GM18511 (cell line): ENCODE measurements at regions not wholly inside any gene's neighbourhood (a gene's known extent, or its start where the extent isn't known, plus 50 kb on each side); places are given as distances from the start of the nearest gene placed in this dataset.
A peak's percentile ranks its signal among the peaks of the same experiment; 100 is the strongest.

Experiments used
- ATAC-seq: cut with Tn5 transposase; IDR thresholded peaks from one replicate; pipeline ENCODE4 v1.9.1; 2021; ENCODE audit warnings: mild to moderate bottlenecking, moderate library complexity; ENCODE audit not compliant: unreplicated experiment

DNA sequence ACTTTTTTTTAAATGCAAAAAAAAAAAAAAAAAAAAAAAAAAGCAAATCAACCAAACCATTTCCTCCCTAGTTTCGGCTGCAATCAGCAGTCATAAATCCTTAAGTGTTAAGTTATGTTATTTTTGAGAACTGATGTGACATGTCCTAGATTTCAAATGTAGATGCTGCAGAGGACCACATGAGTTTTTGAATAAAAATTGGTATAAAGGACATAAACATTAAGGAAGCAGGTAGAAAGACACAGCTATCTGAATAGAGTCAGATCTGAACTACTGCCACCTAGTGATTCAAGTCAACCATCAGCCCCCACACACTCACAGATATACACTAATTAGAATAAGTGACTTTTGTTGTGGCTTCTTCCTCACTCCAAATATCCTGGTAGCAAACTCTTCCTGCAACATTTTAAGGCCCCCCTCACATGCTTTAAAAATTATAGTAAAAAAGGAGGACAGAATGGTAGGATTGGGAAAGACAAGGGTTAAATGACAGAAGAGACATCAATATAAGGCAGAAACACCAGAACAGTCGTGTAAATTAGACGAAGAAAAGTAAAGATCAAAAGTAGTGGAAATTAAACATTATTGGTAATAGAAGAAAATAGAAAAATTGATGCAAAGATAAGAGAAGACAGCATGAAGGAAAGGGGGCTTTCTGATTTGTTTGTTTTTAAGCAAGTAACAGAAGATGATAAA, 394.5 kb upstream of the ATP2B1 start:
- peak; percentile 87 for ATAC-seq

DNA sequence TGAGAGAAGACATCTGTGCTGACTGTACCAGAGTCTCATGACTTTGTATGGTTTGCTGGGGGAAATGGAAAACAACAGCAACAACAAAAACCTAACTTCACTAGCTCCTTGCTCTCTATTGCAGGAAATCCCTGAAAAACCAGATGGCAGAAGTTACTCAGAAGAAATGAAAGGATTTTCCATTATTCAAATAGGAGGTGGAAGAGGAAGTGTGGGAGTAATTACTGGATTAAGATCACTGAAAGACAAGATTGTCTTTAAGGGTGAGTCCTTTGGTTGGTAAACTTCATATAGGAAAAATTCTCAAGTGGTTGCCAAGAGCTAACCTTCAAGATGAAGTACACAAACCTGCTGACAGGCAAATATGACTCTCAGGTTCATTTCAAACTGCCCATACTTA, 391.9 kb upstream of the ATP2B1 start:
- no peak for ATAC-seq

DNA sequence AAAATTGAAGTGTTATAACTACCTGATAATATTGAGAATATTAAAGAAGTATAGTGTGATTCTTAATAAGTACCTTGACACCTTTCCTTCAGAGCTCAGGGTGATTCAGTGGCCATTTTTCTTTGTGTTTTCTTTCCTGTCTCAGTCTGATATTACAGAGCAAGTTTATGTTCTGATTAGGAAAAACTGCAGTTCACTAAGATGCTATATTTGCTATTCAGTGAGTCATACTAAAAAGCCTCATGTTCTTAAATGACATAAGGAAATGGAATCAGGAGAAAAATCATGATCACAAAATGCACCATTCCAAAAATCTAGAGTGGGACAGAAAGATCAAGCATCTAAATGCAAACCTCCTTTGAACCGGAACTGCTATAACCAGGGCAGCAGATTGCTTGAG, 390.6 kb upstream of the ATP2B1 start:
- ATAC-seq: no peak

DNA sequence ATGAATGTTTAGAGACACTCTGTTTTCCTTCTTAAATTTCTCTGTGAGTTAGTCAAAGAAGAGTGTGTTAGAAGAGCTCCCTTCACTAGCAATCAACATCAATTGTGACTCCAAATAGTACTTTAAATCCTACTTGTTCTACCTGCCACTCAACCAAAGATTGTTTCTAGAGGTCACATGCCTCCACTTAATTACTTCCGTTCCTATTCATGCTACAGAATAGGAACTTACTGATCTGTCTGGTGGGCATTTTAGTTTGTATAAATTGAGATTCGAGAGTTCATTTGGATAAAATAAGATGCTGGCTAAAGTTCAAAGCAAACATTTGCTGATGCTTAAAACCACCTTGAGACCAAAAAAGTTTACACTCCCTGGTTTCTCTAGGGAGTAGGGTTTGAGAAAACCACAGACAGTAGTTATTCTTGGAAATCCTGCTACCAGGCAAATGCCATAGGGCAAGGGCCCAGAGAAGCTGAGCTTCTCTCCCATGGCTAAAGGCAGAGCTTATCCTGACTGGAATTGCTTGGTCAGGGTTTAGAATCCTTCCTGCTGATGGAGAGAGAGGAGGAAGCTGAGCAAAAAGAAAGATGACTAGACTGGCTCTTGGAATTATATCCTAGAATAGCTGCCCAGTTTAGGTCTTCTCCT, 389.6 kb upstream of the ATP2B1 start:
- no peak for ATAC-seq

DNA sequence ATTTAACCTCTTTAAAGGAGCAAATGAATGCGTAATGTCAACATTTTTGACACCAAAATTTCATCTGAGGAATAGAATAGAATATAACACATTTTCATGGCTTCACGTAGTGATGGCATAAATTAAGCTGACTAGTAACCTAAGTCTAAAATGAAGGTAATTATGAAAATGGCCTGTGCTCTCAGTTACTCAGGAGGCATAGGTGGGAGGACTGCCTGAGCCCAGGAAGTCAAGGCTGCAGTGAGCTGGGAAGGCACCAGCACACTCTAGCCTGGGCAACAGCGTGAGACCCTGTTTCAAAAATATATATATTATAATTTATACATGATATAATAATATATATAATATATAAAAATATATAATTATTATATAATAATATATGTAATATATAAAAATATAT, 383.2 kb upstream of the ATP2B1 start:
- no peak for ATAC-seq

DNA sequence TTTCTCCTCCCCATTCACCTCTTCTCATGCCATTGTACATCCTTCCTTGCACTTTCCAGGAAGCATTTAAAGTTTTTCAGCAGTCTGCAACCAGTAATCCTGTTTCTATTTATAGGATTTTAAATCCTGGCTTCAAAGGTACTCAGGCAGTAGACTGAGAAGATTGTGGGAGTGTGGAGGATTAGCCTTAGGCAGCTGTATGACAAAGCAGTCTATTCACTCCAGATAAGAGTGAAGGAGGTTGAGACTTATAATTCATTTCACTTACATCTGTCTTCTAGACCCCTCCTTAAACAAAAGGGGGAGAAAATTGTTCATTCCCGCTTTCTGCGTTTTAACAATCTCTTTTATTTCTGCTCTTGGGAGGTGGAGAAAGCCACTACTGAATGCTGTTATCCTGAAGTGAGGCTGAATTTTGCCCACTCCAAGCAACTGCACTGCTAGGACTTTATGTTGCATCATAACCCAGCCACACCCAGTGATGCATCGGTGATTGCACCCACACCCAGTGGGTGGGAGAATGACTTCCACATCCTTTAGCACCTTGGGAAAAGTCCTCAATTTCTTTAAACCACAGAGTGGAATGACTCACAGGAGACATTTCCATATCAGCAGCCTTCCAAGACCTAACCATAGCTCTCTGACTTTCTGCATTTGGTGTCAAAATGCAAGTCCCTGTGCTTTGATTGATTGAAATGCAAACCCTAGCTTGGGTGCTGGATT, 382.5 kb upstream of the ATP2B1 start:
- no peak for ATAC-seq

DNA sequence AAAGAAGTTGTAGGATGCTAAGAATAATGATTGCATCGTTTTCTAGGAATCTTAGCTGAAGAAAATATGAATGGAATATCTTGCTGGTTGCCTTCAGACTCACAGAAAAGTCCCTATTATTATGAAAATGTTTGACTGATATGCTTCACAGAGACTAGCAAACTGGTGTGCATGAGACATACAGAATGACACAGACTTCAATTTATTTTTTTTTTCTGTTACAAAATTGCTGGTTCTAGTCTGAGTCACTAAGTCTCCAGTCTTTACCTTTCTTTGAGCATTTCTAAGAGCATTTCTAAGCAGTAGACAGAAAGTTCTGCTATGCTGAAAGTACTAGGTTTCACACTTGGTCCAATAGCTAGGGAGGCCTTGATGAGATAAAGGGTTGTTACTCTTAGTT, 377.6 kb upstream of the ATP2B1 start:
- ATAC-seq: no peak

DNA sequence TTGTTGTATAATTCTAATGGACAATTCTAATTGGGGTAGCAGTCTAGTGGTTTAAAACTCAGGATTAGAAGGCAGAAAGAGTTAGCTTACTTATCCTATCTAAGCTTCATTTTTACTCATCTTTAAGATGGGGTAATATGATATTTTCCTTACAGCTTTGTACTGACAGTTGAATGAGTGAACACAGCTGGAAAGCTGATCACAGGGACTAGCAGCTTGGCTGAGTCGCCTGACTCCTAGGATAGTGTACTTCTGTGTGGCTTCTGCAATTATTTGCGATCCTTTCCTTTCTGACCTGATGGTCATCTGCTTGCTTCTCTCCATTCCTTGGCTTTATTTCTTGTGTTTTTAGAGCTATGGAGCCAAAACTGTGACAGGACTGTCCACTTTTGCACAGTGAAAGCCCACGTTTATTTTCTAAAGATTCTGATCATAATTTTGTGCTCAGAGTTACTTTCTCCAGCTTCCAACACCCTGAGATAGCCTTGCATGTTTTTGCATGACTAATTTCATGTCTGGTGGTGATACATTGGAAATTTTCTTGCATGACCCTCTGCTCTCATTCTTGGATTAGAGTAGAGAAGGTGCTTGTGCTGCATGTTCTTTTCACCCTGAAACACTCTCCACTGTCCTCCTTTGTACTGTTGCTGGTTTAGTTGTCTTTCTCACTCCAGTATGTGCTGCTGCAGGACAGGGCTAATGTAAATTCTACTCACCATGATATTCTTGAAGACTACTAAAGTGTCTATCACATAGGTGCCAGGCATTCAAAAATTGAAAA, 377.0 kb upstream of the ATP2B1 start:
- no peak for ATAC-seq

DNA sequence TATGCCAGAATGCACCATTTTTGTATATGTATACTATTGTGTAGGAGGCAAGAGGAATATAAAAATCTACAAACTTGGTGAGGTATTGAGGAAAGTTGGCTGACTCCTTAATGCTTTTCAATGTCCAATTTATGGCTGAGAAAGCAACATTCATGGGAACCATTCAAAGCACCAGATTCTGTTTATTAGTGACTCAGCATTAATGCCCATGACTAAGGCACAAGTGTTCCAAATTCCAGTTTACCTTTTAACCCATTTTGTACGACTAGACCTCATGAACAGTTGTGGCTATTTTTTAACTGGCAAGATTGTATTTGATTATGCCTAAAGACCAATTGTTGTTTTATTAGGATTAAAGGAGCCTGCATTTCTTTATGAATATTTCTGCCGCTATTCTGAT, 375.4 kb upstream of the ATP2B1 start:
- no peak for ATAC-seq

DNA sequence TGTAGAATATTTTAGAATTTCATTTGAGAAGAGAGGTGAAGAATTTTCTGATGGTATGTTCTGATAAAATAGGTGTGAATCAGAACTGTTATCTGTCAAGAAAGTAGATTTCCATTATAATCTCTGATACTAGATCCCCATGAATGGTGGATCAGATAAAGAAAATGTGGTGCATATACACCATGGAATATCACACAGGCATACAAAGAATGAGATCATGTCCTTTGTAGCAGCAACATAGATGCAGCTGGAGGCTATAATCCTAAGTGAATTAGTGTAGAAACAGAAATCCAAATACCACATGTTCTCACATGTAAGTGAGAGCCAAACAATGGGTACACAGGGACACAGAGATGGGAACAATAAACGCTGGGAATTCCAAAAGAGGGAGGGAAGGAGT, 372.0 kb upstream of the ATP2B1 start:
- ATAC-seq: no peak

DNA sequence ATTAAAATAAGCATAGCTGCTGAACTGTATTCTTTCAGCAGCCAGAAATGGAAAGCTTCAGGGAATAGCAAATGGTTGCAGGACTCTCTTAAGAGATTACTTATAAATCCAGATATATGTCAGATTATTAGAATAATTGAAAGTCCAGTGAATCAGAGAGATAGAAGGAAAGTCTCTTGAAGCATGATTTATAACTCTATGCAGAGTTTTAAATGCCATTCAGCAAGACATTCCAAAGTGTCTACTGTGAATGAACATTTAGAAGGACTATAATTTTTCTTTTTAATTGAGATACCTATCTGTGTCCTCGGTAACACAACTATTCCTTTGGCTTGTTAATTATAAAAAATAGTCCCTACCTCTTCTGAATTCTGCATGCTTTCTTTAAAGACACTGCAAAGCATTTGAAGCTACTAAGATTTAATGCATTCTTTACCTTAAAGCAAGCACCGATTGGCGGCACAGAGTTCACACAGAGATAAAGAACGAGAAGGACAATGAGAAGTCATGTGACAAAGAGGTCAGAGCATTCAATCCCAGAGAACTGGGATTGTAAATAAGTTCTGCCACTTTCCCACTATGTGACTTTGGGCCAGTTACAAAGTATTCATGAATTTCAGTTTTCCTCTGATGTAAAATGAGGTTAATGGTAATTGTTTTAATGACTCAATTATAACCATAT, 371.0 kb upstream of the ATP2B1 start:
- no peak for ATAC-seq

DNA sequence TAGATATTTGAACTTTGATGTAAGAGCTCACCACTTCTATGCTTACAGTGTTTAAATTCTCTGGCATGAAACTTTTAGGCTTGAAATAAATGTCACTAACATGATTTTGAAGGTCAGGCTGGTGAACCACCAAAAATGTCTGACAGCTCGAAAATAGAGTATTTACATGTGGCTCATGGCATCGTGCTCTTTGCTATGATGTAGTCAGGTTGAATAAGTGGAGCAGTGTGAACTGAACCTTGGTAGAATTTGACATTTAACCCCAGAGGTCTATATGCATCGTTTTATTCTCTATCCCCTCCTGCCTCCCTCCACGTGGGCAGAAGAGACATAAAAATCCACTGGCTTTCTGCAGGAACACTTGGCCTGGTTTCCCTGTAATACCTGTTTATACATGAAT, 369.7 kb upstream of the ATP2B1 start:
- ATAC-seq: no peak

DNA sequence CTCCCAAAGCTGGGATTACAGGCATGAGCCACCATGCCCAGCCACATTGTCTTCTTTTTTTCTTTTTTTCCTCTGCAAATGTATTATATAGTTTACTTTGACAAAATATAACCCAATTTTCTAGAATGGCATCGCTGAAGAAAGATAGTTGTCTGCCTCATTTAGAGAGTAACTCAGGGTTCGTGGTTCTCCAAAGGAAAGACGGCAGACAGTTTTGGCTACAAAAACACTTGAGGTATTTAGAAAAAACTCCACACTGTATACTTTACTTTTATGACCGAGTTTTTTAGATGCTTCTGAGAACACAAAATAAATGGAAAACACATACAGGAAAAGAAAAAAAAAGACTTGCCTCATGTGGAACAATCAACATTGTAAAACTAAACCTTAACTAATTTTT, 369.1 kb upstream of the ATP2B1 start:
- no peak for ATAC-seq

DNA sequence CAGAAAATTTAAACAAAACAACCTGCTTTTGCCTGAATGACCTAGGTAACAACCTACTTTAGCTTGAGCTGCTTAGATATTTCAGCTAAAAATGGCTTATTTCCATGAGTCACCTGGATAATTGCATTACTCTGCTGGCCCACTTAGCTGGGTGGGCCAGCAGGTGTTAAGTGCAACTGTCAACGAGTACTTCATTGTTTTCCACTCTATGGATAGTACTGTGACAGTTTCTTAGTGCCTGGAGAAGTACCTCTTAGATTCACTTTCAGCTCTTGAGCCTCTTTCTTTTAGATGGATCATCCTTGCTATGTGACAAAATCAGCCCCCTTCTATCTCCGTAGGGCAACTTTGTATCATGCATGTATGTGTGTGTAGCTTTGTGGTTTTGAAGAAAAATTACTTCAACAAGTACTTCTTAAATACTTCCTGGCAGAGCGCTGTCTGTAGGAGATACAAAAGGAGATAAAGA, 368.2 kb upstream of the ATP2B1 start:
- ATAC-seq: no peak

DNA sequence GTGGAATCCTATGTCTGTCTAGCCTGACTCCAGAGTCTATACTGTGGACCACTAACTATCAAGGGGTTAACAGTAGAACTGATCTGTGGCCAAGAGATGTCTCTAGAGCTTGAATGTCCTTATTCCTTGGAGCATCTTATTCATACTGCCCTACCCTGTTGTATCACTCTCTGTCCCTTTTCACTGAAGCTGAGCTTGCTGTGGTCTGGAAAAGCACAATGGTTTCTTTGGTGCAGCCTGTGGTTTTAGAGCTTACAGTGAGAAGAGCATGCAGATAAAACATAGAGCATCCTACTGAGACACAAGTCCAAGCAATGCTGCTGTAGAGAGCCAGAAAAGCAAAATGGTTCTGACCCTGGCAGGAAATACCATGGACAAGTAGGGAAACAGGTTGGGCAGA, 367.0 kb upstream of the ATP2B1 start:
- no peak for ATAC-seq

DNA sequence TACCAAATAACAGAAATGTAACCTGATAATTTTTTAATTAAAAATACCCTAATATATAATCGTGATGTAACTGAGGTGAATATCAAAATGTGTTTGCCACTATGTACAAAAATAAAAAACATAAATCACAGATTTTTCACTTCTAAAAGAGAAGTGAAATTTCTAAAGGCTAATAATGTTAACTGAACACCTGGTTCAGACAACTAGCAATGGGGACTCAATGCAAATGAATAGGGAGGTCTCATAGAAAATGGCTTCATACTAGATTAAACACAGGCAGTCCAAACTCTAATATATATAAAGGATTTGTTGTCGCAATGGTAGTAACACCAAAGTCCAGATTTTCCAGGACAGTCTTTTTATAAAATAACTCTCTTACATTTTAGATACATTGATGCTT, 365.4 kb upstream of the ATP2B1 start:
- ATAC-seq: peak; percentile 66

DNA sequence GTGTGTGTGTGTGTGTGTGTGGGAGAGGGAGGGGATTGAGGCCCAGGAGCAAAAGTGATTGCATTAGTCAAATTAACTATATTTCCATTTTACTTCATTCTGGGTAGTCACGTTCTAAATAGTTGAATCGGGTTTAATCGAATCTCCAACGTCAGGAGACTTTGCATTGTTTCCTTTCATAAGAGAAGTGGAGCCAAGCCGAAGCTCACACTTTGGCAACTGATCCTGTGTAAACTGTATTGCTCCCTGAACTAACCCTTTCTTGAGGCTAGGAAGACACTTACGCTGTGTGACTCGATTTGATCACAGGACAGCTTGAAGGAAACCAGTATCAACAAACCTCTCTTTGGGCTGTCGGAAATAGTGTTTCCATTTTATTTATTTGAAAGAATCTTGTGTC, 363.4 kb upstream of the ATP2B1 start:
- ATAC-seq: no peak

DNA sequence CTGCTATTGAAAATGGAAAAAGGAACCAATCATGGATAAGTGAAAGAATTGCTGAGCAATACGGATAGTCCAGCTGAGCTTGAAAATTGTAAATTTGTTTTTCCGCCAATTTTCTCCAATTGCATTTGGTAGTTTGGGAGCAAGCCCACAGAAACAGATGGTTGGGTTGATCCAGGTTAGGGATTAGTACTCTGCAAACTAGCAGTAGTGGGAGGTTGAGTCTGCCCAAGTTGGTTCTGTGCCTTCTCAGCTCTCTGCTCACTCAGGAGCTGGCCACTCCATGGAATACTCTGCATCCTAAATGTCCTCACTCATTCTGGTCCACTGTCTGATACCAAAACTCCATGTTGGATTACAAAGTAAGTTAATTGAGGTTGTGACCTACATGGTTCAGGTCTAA, 361.1 kb upstream of the ATP2B1 start:
- ATAC-seq: no peak

DNA sequence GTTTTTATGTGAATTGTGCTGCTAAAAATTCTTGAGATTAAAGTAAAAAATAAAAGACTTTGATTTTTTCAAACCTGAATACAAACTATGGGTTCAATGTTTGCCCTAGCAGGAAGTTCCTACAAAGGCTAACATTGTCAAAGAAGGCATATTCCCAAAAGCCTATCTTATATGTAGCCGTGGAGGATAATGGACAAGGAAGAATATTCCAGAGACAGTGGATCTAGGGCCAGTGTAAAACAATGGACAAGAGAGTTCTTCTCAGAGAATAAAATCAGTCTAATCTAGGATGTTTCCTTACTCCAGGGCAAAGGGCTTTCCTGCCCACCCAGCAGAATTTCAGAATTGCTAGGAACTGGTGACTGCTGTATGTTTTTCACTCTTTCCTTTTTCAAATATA, 359.2 kb upstream of the ATP2B1 start:
- ATAC-seq: no peak

DNA sequence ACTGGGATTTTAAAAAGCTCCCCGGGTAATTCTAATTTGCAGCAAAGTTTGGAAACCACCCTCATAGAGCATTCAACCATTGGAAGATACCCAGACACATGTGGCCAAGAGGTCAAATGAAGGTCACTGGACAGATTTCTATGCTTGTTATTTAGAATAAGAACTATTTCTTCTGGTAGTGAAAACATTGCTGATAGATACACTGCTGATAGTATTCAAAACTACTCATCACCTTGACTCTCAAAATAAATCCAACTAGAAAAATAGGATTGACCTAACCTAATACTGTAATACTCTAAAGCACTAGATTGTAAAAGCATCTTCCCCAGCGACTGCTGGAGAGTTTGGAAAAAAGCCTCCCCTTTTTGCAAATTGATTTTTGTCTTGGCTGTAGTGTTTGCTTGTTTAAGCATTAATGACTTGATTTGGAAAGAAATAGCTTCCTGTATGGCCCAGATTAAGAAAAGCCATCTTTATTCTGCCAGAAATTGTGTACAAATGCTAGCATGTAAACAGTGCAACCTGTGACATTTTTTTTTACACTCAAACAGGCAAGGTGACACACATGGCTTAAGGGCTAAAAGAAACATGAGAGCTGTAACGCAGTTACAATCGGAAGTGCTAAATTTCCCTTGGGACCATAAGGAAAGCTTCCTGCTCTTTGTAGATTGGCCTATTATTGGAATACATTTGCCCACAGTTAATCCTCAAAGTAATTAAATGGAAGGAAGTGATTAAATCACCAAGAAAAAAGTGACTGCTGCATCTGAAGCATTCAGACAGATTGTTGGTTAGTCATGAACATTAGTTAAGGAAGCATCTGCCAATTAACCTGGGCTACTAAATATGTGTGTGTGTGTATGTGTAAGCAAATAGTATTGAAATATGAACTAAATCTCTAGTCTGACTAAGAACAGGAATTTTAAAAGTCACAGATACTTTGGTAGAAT, 356.5 kb upstream of the ATP2B1 start:
- no peak for ATAC-seq
